ENCODE measurements at regions not wholly inside any gene's neighbourhood (a gene's known extent, or its start where the extent isn't known, plus 50 kb on each side); places are given as distances from the start of the nearest gene placed in this dataset.
A peak's percentile ranks its signal among the peaks of the same experiment; 100 is the strongest.
"Not testable (repeated sequence)": the region's sequence is repeated elsewhere in the genome, so short reads cannot be mapped to it uniquely, and the experiment has no call there.

- no peak for DNase-seq
Observed at GRCh38 chr7:131957338-131958020, 401.1 kb upstream of the PODXL start.

GRCh38 chr7:131956864-131957263, 400.4 kb upstream of the PODXL start:
- no peak for DNase-seq

- DNase-seq = no peak
Observed at GRCh38 chr7:131955679-131956078, 399.3 kb upstream of the PODXL start.

GRCh38 chr7:131953184-131953583, 396.8 kb upstream of the PODXL start:
- no peak for DNase-seq

- no peak for DNase-seq
Observed at GRCh38 chr7:131952365-131952764, 395.9 kb upstream of the PODXL start.

- DNase-seq = no peak
Observed at GRCh38 chr7:131950758-131951157, 394.3 kb upstream of the PODXL start.

GRCh38 chr7:131949659-131950058, 393.2 kb upstream of the PODXL start:
- DNase-seq = no peak

GRCh38 chr7:131948434-131949053, 392.1 kb upstream of the PODXL start:
- DNase-seq = no peak

GRCh38 chr7:131947661-131948060, 391.2 kb upstream of the PODXL start:
- no peak for DNase-seq

GRCh38 chr7:131945957-131946544, 389.6 kb upstream of the PODXL start:
- DNase-seq = no peak

- DNase-seq = peak; percentile 48
Observed at GRCh38 chr7:131945313-131945911, 389.0 kb upstream of the PODXL start.

- no peak for DNase-seq
Observed at GRCh38 chr7:131944556-131945069, 388.2 kb upstream of the PODXL start.

GRCh38 chr7:131943646-131944045, 387.2 kb upstream of the PODXL start:
- no peak for DNase-seq

- no peak for DNase-seq
Observed at GRCh38 chr7:131943211-131943610, 386.8 kb upstream of the PODXL start.

- no peak for DNase-seq
Observed at GRCh38 chr7:131942287-131943150, 386.1 kb upstream of the PODXL start.

- no peak for DNase-seq
Observed at GRCh38 chr7:131941291-131941690, 384.9 kb upstream of the PODXL start.

- DNase-seq = no peak
Observed at GRCh38 chr7:131940621-131941165, 384.3 kb upstream of the PODXL start.

GRCh38 chr7:131938788-131939187, 382.4 kb upstream of the PODXL start:
- not testable (repeated sequence) for DNase-seq

GRCh38 chr7:131937868-131938267, 381.4 kb upstream of the PODXL start:
- no peak for DNase-seq

- DNase-seq = no peak
Observed at GRCh38 chr7:131935180-131935579, 378.8 kb upstream of the PODXL start.

- no peak for DNase-seq
Observed at GRCh38 chr7:131934452-131934851, 378.0 kb upstream of the PODXL start.

GRCh38 chr7:131933751-131934289, 377.4 kb upstream of the PODXL start:
- DNase-seq = no peak
